ENCODE measurements at regions not wholly inside any gene's neighbourhood (a gene's known extent, or its start where the extent isn't known, plus 50 kb on each side); places are given as distances from the start of the nearest gene placed in this dataset.
A peak's percentile ranks its signal among the peaks of the same experiment; 100 is the strongest.

DNA sequence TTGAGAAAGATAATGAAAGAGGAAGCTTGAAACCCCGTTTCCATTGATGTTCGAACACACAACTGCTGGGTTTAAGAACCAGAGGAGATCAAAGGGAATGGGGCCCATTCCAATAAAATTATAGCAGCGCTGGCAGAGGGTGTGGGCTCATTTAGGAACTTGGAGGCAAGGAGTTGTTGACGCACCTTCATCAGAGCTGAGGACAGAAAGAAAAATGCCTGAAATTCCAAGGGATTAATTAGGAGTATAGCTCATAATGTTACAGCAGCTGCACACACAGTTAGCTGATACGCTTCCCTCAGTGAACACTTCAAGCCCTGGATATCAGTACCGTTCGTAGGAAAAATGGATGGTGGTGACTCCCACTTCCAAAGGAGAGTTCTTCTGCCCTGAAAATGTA is 127.2 kb downstream of the AXIN2 start:
- Histone ChIP-seq H3K27me3 (ENCODE audit: insufficient read depth, poor library complexity, severe bottlenecking) (peaks cover 4% of the 10 kb centered on the region), H3K4me1 (ENCODE audit: insufficient read depth, poor library complexity, severe bottlenecking) (peaks cover 4% of the 10 kb centered on the region), H3K9me3 (ENCODE audit: severe bottlenecking) (no peaks in the 10 kb centered on the region), H3K4me3 (ENCODE audit: severe bottlenecking) (no peak overlapping the region), H3K27ac (ENCODE audit: poor library complexity, severe bottlenecking) (no peak overlapping the region), H3K36me3 (ENCODE audit: low read depth) (no peaks in the 10 kb centered on the region)
- ATAC-seq (ENCODE audit: low read depth): peak; percentile 72
- TF ChIP-seq, protein P1, sequence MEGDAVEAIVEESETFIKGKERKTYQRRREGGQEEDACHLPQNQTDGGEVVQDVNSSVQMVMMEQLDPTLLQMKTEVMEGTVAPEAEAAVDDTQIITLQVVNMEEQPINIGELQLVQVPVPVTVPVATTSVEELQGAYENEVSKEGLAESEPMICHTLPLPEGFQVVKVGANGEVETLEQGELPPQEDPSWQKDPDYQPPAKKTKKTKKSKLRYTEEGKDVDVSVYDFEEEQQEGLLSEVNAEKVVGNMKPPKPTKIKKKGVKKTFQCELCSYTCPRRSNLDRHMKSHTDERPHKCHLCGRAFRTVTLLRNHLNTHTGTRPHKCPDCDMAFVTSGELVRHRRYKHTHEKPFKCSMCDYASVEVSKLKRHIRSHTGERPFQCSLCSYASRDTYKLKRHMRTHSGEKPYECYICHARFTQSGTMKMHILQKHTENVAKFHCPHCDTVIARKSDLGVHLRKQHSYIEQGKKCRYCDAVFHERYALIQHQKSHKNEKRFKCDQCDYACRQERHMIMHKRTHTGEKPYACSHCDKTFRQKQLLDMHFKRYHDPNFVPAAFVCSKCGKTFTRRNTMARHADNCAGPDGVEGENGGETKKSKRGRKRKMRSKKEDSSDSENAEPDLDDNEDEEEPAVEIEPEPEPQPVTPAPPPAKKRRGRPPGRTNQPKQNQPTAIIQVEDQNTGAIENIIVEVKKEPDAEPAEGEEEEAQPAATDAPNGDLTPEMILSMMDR (IDR thresholded peaks at IDR 0.05; ENCODE audit: poor library complexity, severe bottlenecking): no peak
- no peak for DNase-seq (ENCODE audit: low spot score)

DNA sequence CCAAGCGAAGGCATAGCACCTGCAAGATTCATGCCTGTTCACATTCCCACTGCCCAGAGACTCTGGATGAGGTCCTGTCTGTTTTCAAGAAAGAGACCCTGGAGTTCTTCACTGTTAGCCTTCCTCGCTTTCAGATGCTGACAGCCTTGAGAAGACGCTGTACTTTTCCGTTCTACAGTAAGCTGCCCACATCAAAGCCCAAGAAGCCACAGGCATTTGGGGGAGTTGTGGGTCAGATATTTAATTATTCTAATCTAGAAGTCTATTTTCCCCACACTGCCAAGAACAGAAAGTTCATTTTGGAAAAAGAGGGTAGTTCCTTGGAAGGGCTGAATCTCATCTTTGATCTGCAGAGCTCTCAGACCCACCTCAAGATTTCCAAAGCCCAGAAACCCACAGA is 127.9 kb downstream of the AXIN2 start:
- DNase-seq (ENCODE audit: low spot score) (no peak), ATAC-seq (ENCODE audit: low read depth) (no peak)
- peaks cover 4% of the 10 kb centered on the region for H3K27me3 ChIP-seq (ENCODE audit: insufficient read depth, poor library complexity, severe bottlenecking)
- no peak overlapping the region for H3K4me3 ChIP-seq (ENCODE audit: severe bottlenecking)
- TF ChIP-seq, protein P1 (IDR thresholded peaks at IDR 0.05; ENCODE audit: poor library complexity, severe bottlenecking): no peak
- H3K27ac ChIP-seq (ENCODE audit: poor library complexity, severe bottlenecking): no peak overlapping the region
- H3K4me1 ChIP-seq (ENCODE audit: insufficient read depth, poor library complexity, severe bottlenecking): peaks cover 4% of the 10 kb centered on the region
- H3K36me3 ChIP-seq (ENCODE audit: low read depth): no peaks in the 10 kb centered on the region
- H3K9me3 ChIP-seq (ENCODE audit: severe bottlenecking): no peaks in the 10 kb centered on the region

DNA sequence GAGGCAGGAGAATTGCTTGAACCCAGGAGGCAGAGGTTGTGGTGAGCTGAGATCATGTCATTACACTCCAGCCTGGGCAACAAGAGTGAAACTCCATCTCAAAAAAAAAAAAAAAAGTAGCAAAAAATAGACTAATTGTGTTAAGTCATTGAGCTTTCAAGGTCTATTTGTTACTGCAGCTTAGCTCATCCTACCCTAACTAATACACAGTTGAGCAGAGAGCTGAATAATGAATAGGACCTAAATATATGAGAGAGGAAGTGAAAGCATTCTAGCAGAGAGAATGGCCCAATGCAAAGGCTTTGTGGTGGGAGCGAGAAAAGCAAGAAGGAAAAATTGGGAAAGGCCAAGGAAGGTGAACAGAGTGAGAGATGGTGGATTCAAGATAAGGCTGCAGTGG is 128.3 kb downstream of the AXIN2 start:
- no peak overlapping the region for H3K4me3 ChIP-seq (ENCODE audit: severe bottlenecking)
- H3K27me3 ChIP-seq (ENCODE audit: insufficient read depth, poor library complexity, severe bottlenecking): peaks cover 4% of the 10 kb centered on the region
- H3K9me3 ChIP-seq (ENCODE audit: severe bottlenecking): no peaks in the 10 kb centered on the region
- H3K27ac ChIP-seq (ENCODE audit: poor library complexity, severe bottlenecking): no peak overlapping the region
- ATAC-seq (ENCODE audit: low read depth): no peak
- TF ChIP-seq, protein P1 (IDR thresholded peaks at IDR 0.05; ENCODE audit: poor library complexity, severe bottlenecking): no peak
- DNase-seq (ENCODE audit: low spot score): no peak
- H3K4me1 ChIP-seq (ENCODE audit: insufficient read depth, poor library complexity, severe bottlenecking): peaks cover 4% of the 10 kb centered on the region
- no peaks in the 10 kb centered on the region for H3K36me3 ChIP-seq (ENCODE audit: low read depth)

DNA sequence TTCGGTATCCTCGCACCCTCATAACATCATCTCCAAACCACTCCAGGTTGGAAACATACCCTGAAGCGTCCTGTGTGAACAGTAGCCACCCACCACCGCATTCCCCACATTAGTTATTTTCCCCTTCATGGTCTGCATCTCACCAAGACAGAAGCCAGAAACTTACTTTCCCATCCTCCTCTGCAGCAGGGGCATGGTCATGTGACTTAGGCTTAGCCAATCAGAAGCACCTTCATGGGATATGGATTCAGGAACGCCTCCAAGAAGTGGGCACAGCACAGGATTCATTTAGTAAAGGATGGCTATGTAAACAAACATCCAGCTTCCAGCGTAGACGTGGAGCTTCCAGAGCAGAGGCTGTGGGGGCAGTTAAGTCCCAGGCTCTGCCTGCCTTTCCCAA is 130.3 kb downstream of the AXIN2 start:
- no peaks in the 10 kb centered on the region for H3K36me3 ChIP-seq (ENCODE audit: low read depth)
- no peak overlapping the region for H3K27ac ChIP-seq (ENCODE audit: poor library complexity, severe bottlenecking)
- DNase-seq (ENCODE audit: low spot score) (no peak), ATAC-seq (ENCODE audit: low read depth) (no peak)
- H3K9me3 ChIP-seq (ENCODE audit: severe bottlenecking): no peaks in the 10 kb centered on the region
- no peaks in the 10 kb centered on the region for H3K27me3 ChIP-seq (ENCODE audit: insufficient read depth, poor library complexity, severe bottlenecking)
- TF ChIP-seq, protein P1 (IDR thresholded peaks at IDR 0.05; ENCODE audit: poor library complexity, severe bottlenecking): no peak
- peaks cover 4% of the 10 kb centered on the region for H3K4me1 ChIP-seq (ENCODE audit: insufficient read depth, poor library complexity, severe bottlenecking)
- H3K4me3 ChIP-seq (ENCODE audit: severe bottlenecking): no peak overlapping the region

DNA sequence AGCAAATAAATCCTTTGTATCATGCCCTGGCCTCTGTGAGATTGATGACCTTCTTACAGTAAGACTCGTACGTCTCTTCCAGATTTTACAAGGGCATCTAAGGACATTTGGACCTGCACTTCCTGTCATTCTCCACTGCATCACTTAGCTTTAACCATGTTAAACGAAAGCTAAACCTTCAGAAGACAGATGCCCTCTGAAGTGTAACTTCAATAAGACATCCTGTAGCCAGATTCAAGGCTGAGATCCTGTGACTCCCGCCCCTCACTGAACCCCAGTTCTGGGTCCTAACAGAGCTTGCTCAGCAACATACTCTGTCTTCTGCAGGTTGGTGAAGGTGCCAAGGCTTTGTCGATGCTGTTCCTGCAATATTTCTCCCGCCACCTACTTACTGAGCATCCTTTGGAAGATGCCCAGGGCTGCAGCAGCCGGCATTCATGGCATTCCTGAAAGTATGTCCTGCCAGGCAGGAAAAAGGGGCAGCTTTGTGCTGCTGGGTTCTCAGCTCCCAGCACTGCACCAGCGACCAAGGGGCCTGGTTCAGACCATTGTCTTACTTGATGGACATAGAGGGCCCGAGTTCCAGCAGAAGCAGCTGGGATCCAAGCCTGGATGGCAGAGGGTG is 131.1 kb downstream of the AXIN2 start:
- Histone ChIP-seq H3K9me3 (ENCODE audit: severe bottlenecking) (no peaks in the 10 kb centered on the region), H3K27ac (ENCODE audit: poor library complexity, severe bottlenecking) (no peak overlapping the region), H3K27me3 (ENCODE audit: insufficient read depth, poor library complexity, severe bottlenecking) (no peaks in the 10 kb centered on the region), H3K4me3 (ENCODE audit: severe bottlenecking) (no peak overlapping the region), H3K36me3 (ENCODE audit: low read depth) (no peaks in the 10 kb centered on the region), H3K4me1 (ENCODE audit: insufficient read depth, poor library complexity, severe bottlenecking) (peaks cover 4% of the 10 kb centered on the region)
- TF ChIP-seq, protein P1 (IDR thresholded peaks at IDR 0.05; ENCODE audit: poor library complexity, severe bottlenecking): no peak
- no peak for DNase-seq (ENCODE audit: low spot score)
- no peak for ATAC-seq (ENCODE audit: low read depth)

Data from RWPE2 (cell line).